Mesothelial cell of epicardium (in vitro differentiated cells): ENCODE measurements at regions not wholly inside any gene's neighbourhood (a gene's known extent, or its start where the extent isn't known, plus 50 kb on each side); places are given as distances from the start of the nearest gene placed in this dataset.

ENCODE experiments used
- DNase-seq, 2 experiments: peaks; one replicate each; pipeline ENCODE4 v3.0.0; 2021; ENCODE audit warnings: low spot score in 2 of 2; ENCODE audit not compliant: unreplicated experiment in 2 of 2
- H3K27ac Mint-ChIP-seq: 2 replicates; pipeline ENCODE4 v1.8.0; 2021; ENCODE audit warnings: mixed read lengths
- H3K27me3 Mint-ChIP-seq: 2 replicates; pipeline ENCODE4 v1.8.0; 2021; ENCODE audit warnings: low read depth, mixed read lengths
- H3K36me3 Mint-ChIP-seq: 2 replicates; pipeline ENCODE4 v1.8.0; 2021; ENCODE audit warnings: mixed read lengths
- H3K4me1 Mint-ChIP-seq: 2 replicates; pipeline ENCODE4 v1.8.0; 2021; ENCODE audit warnings: mixed read lengths
- H3K4me3 Mint-ChIP-seq: 2 replicates; pipeline ENCODE4 v1.8.0; 2021; ENCODE audit warnings: mild to moderate bottlenecking, moderate library complexity, mixed read lengths
- H3K9me3 Mint-ChIP-seq: 2 replicates; pipeline ENCODE4 v1.8.0; 2021; ENCODE audit warnings: mixed read lengths
- TF ChIP-seq, protein P1 (sequence below): fragments of 200-600 bp; sonication (generic); IDR thresholded peaks from one replicate; pipeline ENCODE4 v1.5.0; 2021; ENCODE audit warnings: antibody characterized with exemption; ENCODE audit not compliant: unreplicated experiment

DNA sequence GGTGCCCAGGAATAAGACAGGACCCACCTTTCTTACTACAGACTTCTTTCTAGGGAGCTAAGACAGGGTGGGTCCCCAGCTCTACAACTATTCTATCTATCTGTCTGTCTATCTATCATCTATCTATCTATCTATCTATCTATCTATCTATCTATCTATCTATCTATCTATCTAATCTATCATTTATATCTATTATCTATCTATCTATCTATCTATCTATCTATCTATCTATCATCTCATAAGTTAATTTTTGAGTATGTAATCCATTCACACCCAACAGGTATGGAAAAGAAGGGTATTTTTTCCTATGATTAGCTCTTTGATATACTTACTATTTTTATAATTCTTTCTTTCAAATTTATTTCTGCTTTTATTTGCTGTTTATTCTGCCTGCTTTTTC lies 55.9 kb downstream of the BAMBI start:
- TF ChIP-seq, protein P1, sequence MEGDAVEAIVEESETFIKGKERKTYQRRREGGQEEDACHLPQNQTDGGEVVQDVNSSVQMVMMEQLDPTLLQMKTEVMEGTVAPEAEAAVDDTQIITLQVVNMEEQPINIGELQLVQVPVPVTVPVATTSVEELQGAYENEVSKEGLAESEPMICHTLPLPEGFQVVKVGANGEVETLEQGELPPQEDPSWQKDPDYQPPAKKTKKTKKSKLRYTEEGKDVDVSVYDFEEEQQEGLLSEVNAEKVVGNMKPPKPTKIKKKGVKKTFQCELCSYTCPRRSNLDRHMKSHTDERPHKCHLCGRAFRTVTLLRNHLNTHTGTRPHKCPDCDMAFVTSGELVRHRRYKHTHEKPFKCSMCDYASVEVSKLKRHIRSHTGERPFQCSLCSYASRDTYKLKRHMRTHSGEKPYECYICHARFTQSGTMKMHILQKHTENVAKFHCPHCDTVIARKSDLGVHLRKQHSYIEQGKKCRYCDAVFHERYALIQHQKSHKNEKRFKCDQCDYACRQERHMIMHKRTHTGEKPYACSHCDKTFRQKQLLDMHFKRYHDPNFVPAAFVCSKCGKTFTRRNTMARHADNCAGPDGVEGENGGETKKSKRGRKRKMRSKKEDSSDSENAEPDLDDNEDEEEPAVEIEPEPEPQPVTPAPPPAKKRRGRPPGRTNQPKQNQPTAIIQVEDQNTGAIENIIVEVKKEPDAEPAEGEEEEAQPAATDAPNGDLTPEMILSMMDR = no peak
- no peak for DNase-seq
- Mint-ChIP-seq H3K4me1 (peaks cover 54% of the 10 kb centered on the region), H3K36me3 (peaks cover 2% of the 10 kb centered on the region), H3K4me3 (no peak overlapping the region), H3K9me3 (peaks cover 11% of the 10 kb centered on the region), H3K27me3 (no peaks in the 10 kb centered on the region), H3K27ac (no peak overlapping the region)

DNA sequence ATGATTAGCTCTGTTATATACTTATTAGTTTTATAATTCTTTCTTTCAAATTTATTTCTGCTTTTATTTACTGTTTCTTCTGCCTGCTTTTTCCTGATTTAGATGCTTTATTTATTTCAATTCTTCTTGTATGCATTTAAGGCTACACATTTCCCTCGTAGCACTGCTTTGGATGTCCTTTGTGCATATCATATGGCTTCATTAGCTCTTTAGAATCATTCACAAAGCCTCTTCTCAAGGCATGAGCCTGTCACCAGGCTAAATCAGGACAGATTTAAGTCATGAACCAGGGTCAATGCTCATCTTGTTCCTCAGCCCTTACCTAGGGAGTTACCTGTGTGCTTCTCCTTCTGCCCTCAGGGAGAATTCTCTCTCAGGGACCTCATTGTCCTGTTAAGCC lies 56.3 kb downstream of the BAMBI start:
- H3K9me3 Mint-ChIP-seq = peaks cover 11% of the 10 kb centered on the region
- peaks cover 50% of the 10 kb centered on the region for H3K4me1 Mint-ChIP-seq

DNA sequence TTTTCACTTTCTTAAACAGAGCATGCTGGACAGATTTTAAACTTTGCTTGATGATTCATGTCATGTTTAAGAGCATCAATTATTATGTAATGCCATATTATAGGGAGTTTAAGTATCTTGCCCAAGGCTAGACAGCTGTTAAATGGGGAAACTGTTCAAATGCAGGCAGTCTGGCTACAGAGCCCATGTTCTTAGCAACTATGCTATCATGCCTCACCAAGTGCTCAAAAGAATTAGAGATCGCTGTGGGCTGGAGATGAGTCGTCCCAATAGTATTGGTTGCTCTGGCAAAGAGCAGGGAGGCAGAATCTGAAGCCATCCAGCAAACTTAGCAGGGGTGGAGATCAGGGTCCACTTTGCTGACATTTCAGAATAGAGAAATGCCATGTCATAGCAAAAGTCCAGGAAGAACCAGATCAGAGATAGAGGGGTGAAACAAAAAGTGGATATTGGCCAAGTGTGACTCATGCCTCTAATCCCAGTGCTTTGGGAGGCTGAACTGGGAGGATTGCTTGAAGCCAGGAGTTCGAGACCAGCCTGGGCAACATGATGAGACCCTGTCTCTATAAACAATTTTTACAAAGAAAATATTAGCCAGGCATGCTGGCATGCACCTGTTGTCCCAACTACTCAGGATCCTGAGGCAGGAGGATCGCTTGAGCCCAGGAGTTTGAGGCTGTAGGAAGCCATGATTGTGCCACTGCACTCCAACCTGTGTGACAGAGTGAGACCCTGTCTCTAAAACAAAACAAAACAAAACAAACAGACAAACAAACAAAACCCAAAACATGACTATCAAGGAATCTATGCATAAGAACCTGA lies 57.8 kb downstream of the BAMBI start:
- peaks cover 44% of the 10 kb centered on the region for H3K4me1 Mint-ChIP-seq
- TF ChIP-seq, protein P1 = no peak
- peak overlapping the region; percentile 93 for H3K27ac Mint-ChIP-seq
- H3K9me3 Mint-ChIP-seq = peaks cover 11% of the 10 kb centered on the region
- no peaks in the 10 kb centered on the region for H3K27me3 Mint-ChIP-seq
- H3K36me3 Mint-ChIP-seq = peaks cover 2% of the 10 kb centered on the region
- DNase-seq = no peak
- H3K4me3 Mint-ChIP-seq = no peak overlapping the region

More for the DNA sequence above, 56.3 kb downstream of the BAMBI start:
- no peak for DNase-seq
- no peak overlapping the region for H3K27ac Mint-ChIP-seq
- TF ChIP-seq, protein P1 = no peak
- H3K36me3 Mint-ChIP-seq = peaks cover 2% of the 10 kb centered on the region
- H3K27me3 Mint-ChIP-seq = no peaks in the 10 kb centered on the region
- H3K4me3 Mint-ChIP-seq = no peak overlapping the region

GRCh38 chr10:28737096-28737495 lies 59.8 kb downstream of the BAMBI start:
- no peak for DNase-seq
- peaks cover 2% of the 10 kb centered on the region for H3K36me3 Mint-ChIP-seq
- peaks cover 11% of the 10 kb centered on the region for H3K9me3 Mint-ChIP-seq
- peak overlapping the region; percentile 34 for H3K27ac Mint-ChIP-seq
- no peaks in the 10 kb centered on the region for H3K27me3 Mint-ChIP-seq
- TF ChIP-seq, protein P1 = no peak
- peaks cover 36% of the 10 kb centered on the region for H3K4me1 Mint-ChIP-seq
- no peak overlapping the region for H3K4me3 Mint-ChIP-seq

GRCh38 chr10:28738200-28738599 lies 60.9 kb downstream of the BAMBI start:
- Mint-ChIP-seq H3K4me3 (no peak overlapping the region), H3K27me3 (no peaks in the 10 kb centered on the region), H3K9me3 (peaks cover 7% of the 10 kb centered on the region), H3K36me3 (no peaks in the 10 kb centered on the region), H3K27ac (no peak overlapping the region), H3K4me1 (peaks cover 31% of the 10 kb centered on the region)
- TF ChIP-seq, protein P1 = peak; percentile 31
- DNase-seq = no peak
